Peyer's patch (tissue), 4 donors: ENCODE measurements at regions not wholly inside any gene's neighbourhood (a gene's known extent, or its start where the extent isn't known, plus 50 kb on each side); places are given as distances from the start of the nearest gene placed in this dataset.

Experiments used
- POLR2A ChIP-seq, 2 donors: fragments of 450-650 bp; IDR thresholded peaks; one replicate each; pipeline ENCODE4 v1.5.1; 2017; ENCODE audit warnings: antibody characterized with exemption in 2 of 2, mild to moderate bottlenecking in 2 of 2, moderate library complexity in 2 of 2
- TF ChIP-seq, protein P1 (sequence below), 6 experiments: fragments of 450-650 bp in 4 of 6; fragments of 200-600 bp in 2 of 6; sonication (generic) in 1 of 6; IDR thresholded peaks; one replicate each; pipeline ENCODE4 v1.5.1; 2017 to 2019; ENCODE audit warnings: antibody characterized with exemption in 6 of 6, mild to moderate bottlenecking in 3 of 6, moderate library complexity in 1 of 6

DNA sequence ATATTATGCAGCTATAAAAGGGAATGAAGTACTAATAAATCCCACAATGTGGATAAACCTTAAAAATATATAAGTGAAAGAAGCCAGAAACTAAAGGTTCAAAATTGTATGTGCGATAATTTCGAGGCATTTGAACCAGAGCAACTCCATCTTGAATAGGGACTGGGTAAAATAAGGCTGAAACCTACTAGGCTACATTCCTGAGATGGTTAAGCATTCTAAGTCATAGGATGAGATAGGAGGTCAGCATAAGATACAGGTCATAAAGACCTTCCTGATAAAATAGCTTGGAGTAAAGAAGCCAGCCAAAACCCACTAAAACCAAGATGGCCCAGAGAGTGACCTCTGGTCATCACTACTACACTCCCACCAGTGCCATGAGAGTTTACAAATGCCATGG is 103.1 kb downstream of the SLC16A1 start:
- TF ChIP-seq, protein P1, sequence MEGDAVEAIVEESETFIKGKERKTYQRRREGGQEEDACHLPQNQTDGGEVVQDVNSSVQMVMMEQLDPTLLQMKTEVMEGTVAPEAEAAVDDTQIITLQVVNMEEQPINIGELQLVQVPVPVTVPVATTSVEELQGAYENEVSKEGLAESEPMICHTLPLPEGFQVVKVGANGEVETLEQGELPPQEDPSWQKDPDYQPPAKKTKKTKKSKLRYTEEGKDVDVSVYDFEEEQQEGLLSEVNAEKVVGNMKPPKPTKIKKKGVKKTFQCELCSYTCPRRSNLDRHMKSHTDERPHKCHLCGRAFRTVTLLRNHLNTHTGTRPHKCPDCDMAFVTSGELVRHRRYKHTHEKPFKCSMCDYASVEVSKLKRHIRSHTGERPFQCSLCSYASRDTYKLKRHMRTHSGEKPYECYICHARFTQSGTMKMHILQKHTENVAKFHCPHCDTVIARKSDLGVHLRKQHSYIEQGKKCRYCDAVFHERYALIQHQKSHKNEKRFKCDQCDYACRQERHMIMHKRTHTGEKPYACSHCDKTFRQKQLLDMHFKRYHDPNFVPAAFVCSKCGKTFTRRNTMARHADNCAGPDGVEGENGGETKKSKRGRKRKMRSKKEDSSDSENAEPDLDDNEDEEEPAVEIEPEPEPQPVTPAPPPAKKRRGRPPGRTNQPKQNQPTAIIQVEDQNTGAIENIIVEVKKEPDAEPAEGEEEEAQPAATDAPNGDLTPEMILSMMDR (IDR thresholded peaks at IDR 0.05) = no peak
- TF ChIP-seq POLR2A (IDR thresholded peaks at IDR 0.05) = no peak
